WTC11 (cell line): ENCODE measurements at regions not wholly inside any gene's neighbourhood (a gene's known extent, or its start where the extent isn't known, plus 50 kb on each side); places are given as distances from the start of the nearest gene placed in this dataset.

Experiments
- ATAC-seq: fragments of 200-7000 bp; cut with Tn5 transposase; 2 replicates; pipeline ENCODE4 v1.10.0; 2021; ENCODE audit warnings: mild to moderate bottlenecking, moderate library complexity
- CTCF ChIA-PET: fragments of 300-600 bp; sonication (Branson Sonifier 250); formaldehyde crosslinking; loops from one replicate; lab custom pipeline; 2021; ENCODE audit warnings: antibody characterized with exemption; lab: Charles Lee
- POLR2A ChIA-PET: fragments of 350-600 bp; sonication (Branson Sonifier 250); formaldehyde crosslinking; loops from one replicate; lab custom pipeline; 2021; ENCODE audit warnings: antibody characterized with exemption; lab: Charles Lee
- DNase-seq: peaks from one replicate; pipeline ENCODE4 v3.0.0; 2021; ENCODE audit warnings: low spot score
- H3K27ac Mint-ChIP-seq: 2 replicates; pipeline ENCODE4 v1.8.0; 2021; ENCODE audit warnings: mixed read lengths
- H3K27me3 Mint-ChIP-seq: 2 replicates; pipeline ENCODE4 v1.8.0; 2021; ENCODE audit warnings: low read depth, mild to moderate bottlenecking, moderate library complexity, mixed read lengths
- H3K36me3 Mint-ChIP-seq: 2 replicates; pipeline ENCODE4 v1.8.0; 2021; ENCODE audit warnings: mixed read lengths
- H3K4me1 Mint-ChIP-seq: 2 replicates; pipeline ENCODE4 v1.8.0; 2022; ENCODE audit warnings: mixed read lengths
- H3K4me3 Mint-ChIP-seq: 2 replicates; pipeline ENCODE4 v1.8.0; 2021; ENCODE audit warnings: mild to moderate bottlenecking, moderate library complexity, mixed read lengths
- H3K9me3 Mint-ChIP-seq: 2 replicates; pipeline ENCODE4 v1.8.0; 2021; ENCODE audit warnings: mixed read lengths
- CBFB ChIP-seq: sonication (generic); formaldehyde crosslinking; IDR thresholded peaks from 2 replicates; pipeline ENCODE4 v1.8.1; 2022; ENCODE audit warnings: mild to moderate bottlenecking, low read depth, missing genetic modification reagents
- CREB1 ChIP-seq: sonication (generic); formaldehyde crosslinking; IDR thresholded peaks from 2 replicates; pipeline ENCODE4 v1.8.0; 2023; ENCODE audit warnings: mild to moderate bottlenecking, missing genetic modification reagents
- KAT7 ChIP-seq: sonication (generic); formaldehyde crosslinking; IDR thresholded peaks from 2 replicates; pipeline ENCODE4 v1.8.1; 2023; ENCODE audit warnings: missing genetic modification reagents, mild to moderate bottlenecking, borderline replicate concordance
- MXD4 ChIP-seq: fragments of 250-450 bp; sonication (Bioruptor Pico); IDR thresholded peaks from 2 replicates; pipeline ENCODE4 v1.8.0; 2021; ENCODE audit warnings: mild to moderate bottlenecking, moderate library complexity, borderline replicate concordance
- NFATC4 ChIP-seq: fragments of 250-450 bp; sonication (Bioruptor Pico); IDR thresholded peaks from 2 replicates; pipeline ENCODE4 v1.9.0; 2021; ENCODE audit warnings: mild to moderate bottlenecking
- OVOL2 ChIP-seq: fragments of 250-450 bp; sonication (Bioruptor Pico); IDR thresholded peaks from 2 replicates; pipeline ENCODE4 v1.9.0; 2021; ENCODE audit warnings: mild to moderate bottlenecking, borderline replicate concordance
- RELA ChIP-seq: sonication (generic); formaldehyde crosslinking; IDR thresholded peaks from 2 replicates; pipeline ENCODE4 v1.8.1; 2022; ENCODE audit warnings: missing genetic modification reagents, mild to moderate bottlenecking, borderline replicate concordance
- TCF7 ChIP-seq: sonication (generic); formaldehyde crosslinking; IDR thresholded peaks from 2 replicates; pipeline ENCODE4 v1.8.0; 2022; ENCODE audit warnings: mild to moderate bottlenecking, low read depth, missing genetic modification reagents, moderate library complexity
- ZBTB21 ChIP-seq: sonication (generic); formaldehyde crosslinking; IDR thresholded peaks from 2 replicates; pipeline ENCODE4 v1.8.1; 2023; ENCODE audit warnings: mild to moderate bottlenecking, missing genetic modification reagents, borderline replicate concordance
- ZNF232 ChIP-seq: sonication (generic); formaldehyde crosslinking; IDR thresholded peaks from 2 replicates; pipeline ENCODE4 v1.8.0; 2022; ENCODE audit warnings: mild to moderate bottlenecking, missing genetic modification reagents
- ZNF423 ChIP-seq: fragments of 250-450 bp; sonication (Bioruptor Pico); IDR thresholded peaks from 2 replicates; pipeline ENCODE4 v2.1.2; 2022; ENCODE audit warnings: mild to moderate bottlenecking, moderate library complexity
- TF ChIP-seq, protein P1 (sequence below): sonication (generic); formaldehyde crosslinking; IDR thresholded peaks from 2 replicates; pipeline ENCODE4 v1.8.1; 2022; ENCODE audit warnings: mild to moderate bottlenecking, missing genetic modification reagents, moderate library complexity, borderline replicate concordance
- TF ChIP-seq, protein P2 (sequence below): sonication (generic); formaldehyde crosslinking; conservative IDR thresholded peaks from 2 replicates; pipeline ENCODE4 v1.8.1; 2022; ENCODE audit warnings: mild to moderate bottlenecking, missing genetic modification reagents
- TF ChIP-seq, protein P3 (sequence below): fragments of 250-450 bp; sonication (Bioruptor Pico); IDR thresholded peaks from 2 replicates; pipeline ENCODE4 v1.9.0; 2021; ENCODE audit warnings: moderate library complexity, mild to moderate bottlenecking, inconsistent platforms, borderline replicate concordance
- TF ChIP-seq, protein P4 (sequence below): sonication (generic); formaldehyde crosslinking; IDR thresholded peaks from 2 replicates; pipeline ENCODE4 v1.8.1; 2023; ENCODE audit warnings: mild to moderate bottlenecking, missing genetic modification reagents, moderate library complexity
- TF ChIP-seq, protein P5 (sequence below): fragments of 250-450 bp; sonication (Bioruptor Pico); IDR thresholded peaks from 2 replicates; pipeline ENCODE4 v2.1.2; 2022; ENCODE audit warnings: mild to moderate bottlenecking, moderate library complexity
- TF ChIP-seq, protein P6 (sequence below): sonication (generic); formaldehyde crosslinking; IDR thresholded peaks from 2 replicates; pipeline ENCODE4 v1.8.1; 2022; ENCODE audit warnings: low read depth, mild to moderate bottlenecking, moderate library complexity, missing genetic modification reagents, borderline replicate concordance
- TF ChIP-seq, protein P7 (sequence below): sonication (generic); formaldehyde crosslinking; IDR thresholded peaks from 2 replicates; pipeline ENCODE4 v1.8.0; 2022; ENCODE audit warnings: missing genetic modification reagents
- TF ChIP-seq, protein P8 (sequence below): sonication (generic); formaldehyde crosslinking; IDR thresholded peaks from 2 replicates; pipeline ENCODE4 v1.8.1; 2023; ENCODE audit warnings: mild to moderate bottlenecking, missing genetic modification reagents

DNA sequence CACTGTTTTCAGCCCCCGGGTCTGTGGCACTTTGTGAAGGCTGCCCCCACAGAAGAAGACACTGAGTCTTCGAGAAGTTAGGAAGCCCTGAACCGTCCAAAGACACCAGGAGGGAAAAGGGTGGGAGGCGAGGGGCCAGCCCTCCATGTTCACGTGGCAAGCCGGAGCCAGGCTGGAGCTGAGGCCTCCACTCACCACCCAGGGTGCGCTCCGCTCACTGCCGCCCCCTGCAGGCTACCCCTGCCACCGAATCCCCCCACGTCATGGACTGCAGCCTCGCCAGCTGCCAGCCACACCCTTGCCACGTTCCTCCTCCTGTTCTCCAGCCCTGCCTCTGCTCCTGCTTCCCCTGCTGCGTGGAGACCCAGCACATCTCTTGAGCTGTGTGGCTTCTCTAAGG is 59.0 kb upstream of the EN2 start (continued):
- TF ChIP-seq, protein P1, sequence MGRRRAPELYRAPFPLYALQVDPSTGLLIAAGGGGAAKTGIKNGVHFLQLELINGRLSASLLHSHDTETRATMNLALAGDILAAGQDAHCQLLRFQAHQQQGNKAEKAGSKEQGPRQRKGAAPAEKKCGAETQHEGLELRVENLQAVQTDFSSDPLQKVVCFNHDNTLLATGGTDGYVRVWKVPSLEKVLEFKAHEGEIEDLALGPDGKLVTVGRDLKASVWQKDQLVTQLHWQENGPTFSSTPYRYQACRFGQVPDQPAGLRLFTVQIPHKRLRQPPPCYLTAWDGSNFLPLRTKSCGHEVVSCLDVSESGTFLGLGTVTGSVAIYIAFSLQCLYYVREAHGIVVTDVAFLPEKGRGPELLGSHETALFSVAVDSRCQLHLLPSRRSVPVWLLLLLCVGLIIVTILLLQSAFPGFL (CRISPR knock-in tag) = no peak
- TF ChIP-seq, protein P2, sequence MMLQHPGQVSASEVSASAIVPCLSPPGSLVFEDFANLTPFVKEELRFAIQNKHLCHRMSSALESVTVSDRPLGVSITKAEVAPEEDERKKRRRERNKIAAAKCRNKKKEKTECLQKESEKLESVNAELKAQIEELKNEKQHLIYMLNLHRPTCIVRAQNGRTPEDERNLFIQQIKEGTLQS = no peak
- TF ChIP-seq NFATC4 (CRISPR knock-in tag) (no peak), ZNF423 (CRISPR knock-in tag) (no peak)
- TF ChIP-seq, protein P3, sequence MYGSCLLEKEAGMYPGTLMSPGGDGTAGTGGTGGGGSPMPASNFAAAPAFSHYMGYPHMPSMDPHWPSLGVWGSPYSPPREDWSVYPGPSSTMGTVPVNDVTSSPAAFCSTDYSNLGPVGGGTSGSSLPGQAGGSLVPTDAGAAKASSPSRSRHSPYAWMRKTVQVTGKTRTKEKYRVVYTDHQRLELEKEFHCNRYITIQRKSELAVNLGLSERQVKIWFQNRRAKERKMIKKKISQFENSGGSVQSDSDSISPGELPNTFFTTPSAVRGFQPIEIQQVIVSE = no peak

DNA sequence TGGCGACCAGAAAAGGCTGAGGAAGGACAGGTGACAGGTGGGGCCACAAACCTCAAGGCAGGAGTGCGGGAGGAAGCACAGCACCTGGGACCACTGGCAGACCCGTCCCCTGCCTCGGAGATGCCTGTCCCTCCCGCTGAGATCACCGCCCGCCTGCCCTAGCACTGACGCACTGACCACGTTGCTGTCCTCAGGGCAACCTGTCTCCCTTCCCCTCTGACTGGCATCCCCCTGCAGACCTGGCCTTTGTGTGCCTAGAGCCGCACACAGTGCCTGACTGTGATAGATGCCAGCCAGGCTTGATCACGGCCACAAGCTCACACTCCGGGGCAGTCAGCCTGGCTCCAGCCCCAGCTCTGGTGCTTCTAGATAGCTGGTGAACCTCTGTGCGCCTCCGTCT is 58.4 kb upstream of the EN2 start:
- CTCF ChIA-PET = interaction anchor here (0.6 to 1.4 kb wide), 6 partner anchors 11 to 200 kb away, joined by 3 to 7 read pairs (median 4); no protein-coding TSS in a partner anchor
- DNase-seq (no peak), ATAC-seq (no peak)
- Mint-ChIP-seq H3K4me1 (no peaks in the 10 kb centered on the region), H3K27me3 (peaks cover 14% of the 10 kb centered on the region), H3K36me3 (peaks cover 6% of the 10 kb centered on the region; the same call in 1 of the 2 replicates), H3K4me3 (no peak overlapping the region), H3K9me3 (peaks cover 22% of the 10 kb centered on the region), H3K27ac (no peak overlapping the region)
- TF ChIP-seq, protein P2 = no peak
- TF ChIP-seq, protein P4, sequence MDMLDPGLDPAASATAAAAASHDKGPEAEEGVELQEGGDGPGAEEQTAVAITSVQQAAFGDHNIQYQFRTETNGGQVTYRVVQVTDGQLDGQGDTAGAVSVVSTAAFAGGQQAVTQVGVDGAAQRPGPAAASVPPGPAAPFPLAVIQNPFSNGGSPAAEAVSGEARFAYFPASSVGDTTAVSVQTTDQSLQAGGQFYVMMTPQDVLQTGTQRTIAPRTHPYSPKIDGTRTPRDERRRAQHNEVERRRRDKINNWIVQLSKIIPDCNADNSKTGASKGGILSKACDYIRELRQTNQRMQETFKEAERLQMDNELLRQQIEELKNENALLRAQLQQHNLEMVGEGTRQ (CRISPR knock-in tag) = no peak
- TF ChIP-seq RELA (CRISPR knock-in tag) (no peak), CREB1 (CRISPR knock-in tag) (no peak), KAT7 (CRISPR knock-in tag) (no peak), ZBTB21 (CRISPR knock-in tag) (no peak), CBFB (CRISPR knock-in tag) (no peak), OVOL2 (CRISPR knock-in tag) (no peak)
- POLR2A ChIA-PET = no interaction called here

DNA sequence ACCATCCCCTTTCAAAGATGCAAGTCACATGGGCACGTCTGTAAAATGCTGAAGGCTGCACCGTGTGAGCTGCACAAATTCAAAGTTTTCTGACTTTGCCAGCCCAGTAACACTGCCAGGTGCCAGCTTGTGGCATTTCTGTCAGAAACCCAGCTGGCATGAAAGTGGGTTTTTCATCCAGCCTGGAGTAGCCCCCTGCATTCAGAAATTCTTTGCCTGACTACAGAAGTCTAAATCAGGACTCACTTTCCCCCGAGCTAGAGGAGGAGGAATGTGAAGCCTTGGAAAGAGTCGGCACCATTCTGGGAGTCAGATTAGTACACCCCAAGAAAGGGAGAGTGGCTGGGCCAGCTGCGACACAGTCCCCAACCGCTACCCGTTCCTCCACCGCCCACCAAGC is 56.7 kb upstream of the EN2 start:
- no peak overlapping the region for H3K4me3 Mint-ChIP-seq
- no peak overlapping the region for H3K27ac Mint-ChIP-seq
- H3K36me3 Mint-ChIP-seq = peaks cover 6% of the 10 kb centered on the region; the same call in 1 of the 2 replicates
- H3K9me3 Mint-ChIP-seq = peaks cover 22% of the 10 kb centered on the region
- H3K27me3 Mint-ChIP-seq = peaks cover 14% of the 10 kb centered on the region
- TF ChIP-seq, protein P5, sequence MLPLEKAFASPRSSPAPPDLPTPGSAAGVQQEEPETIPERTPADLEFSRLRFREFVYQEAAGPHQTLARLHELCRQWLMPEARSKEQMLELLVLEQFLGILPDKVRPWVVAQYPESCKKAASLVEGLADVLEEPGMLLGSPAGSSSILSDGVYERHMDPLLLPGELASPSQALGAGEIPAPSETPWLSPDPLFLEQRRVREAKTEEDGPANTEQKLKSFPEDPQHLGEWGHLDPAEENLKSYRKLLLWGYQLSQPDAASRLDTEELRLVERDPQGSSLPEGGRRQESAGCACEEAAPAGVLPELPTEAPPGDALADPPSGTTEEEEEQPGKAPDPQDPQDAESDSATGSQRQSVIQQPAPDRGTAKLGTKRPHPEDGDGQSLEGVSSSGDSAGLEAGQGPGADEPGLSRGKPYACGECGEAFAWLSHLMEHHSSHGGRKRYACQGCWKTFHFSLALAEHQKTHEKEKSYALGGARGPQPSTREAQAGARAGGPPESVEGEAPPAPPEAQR (CRISPR knock-in tag) = no peak
- TF ChIP-seq MXD4 (no peak), ZNF232 (no peak), TCF7 (no peak), NFATC4 (CRISPR knock-in tag) (no peak)
- TF ChIP-seq, protein P6, sequence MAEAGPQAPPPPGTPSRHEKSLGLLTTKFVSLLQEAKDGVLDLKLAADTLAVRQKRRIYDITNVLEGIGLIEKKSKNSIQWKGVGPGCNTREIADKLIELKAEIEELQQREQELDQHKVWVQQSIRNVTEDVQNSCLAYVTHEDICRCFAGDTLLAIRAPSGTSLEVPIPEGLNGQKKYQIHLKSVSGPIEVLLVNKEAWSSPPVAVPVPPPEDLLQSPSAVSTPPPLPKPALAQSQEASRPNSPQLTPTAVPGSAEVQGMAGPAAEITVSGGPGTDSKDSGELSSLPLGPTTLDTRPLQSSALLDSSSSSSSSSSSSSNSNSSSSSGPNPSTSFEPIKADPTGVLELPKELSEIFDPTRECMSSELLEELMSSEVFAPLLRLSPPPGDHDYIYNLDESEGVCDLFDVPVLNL (CRISPR knock-in tag) = no peak
- TF ChIP-seq, protein P1 (CRISPR knock-in tag) = no peak
- TF ChIP-seq, protein P7, sequence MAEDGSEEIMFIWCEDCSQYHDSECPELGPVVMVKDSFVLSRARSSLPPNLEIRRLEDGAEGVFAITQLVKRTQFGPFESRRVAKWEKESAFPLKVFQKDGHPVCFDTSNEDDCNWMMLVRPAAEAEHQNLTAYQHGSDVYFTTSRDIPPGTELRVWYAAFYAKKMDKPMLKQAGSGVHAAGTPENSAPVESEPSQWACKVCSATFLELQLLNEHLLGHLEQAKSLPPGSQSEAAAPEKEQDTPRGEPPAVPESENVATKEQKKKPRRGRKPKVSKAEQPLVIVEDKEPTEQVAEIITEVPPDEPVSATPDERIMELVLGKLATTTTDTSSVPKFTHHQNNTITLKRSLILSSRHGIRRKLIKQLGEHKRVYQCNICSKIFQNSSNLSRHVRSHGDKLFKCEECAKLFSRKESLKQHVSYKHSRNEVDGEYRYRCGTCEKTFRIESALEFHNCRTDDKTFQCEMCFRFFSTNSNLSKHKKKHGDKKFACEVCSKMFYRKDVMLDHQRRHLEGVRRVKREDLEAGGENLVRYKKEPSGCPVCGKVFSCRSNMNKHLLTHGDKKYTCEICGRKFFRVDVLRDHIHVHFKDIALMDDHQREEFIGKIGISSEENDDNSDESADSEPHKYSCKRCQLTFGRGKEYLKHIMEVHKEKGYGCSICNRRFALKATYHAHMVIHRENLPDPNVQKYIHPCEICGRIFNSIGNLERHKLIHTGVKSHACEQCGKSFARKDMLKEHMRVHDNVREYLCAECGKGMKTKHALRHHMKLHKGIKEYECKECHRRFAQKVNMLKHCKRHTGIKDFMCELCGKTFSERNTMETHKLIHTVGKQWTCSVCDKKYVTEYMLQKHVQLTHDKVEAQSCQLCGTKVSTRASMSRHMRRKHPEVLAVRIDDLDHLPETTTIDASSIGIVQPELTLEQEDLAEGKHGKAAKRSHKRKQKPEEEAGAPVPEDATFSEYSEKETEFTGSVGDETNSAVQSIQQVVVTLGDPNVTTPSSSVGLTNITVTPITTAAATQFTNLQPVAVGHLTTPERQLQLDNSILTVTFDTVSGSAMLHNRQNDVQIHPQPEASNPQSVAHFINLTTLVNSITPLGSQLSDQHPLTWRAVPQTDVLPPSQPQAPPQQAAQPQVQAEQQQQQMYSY (CRISPR knock-in tag) = no peak
- TF ChIP-seq, protein P8, sequence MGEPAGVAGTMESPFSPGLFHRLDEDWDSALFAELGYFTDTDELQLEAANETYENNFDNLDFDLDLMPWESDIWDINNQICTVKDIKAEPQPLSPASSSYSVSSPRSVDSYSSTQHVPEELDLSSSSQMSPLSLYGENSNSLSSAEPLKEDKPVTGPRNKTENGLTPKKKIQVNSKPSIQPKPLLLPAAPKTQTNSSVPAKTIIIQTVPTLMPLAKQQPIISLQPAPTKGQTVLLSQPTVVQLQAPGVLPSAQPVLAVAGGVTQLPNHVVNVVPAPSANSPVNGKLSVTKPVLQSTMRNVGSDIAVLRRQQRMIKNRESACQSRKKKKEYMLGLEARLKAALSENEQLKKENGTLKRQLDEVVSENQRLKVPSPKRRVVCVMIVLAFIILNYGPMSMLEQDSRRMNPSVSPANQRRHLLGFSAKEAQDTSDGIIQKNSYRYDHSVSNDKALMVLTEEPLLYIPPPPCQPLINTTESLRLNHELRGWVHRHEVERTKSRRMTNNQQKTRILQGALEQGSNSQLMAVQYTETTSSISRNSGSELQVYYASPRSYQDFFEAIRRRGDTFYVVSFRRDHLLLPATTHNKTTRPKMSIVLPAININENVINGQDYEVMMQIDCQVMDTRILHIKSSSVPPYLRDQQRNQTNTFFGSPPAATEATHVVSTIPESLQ (CRISPR knock-in tag) = no peak
- TF ChIP-seq, protein P2 = no peak
- CTCF ChIA-PET = no interaction called here
- DNase-seq = no peak
- no peaks in the 10 kb centered on the region for H3K4me1 Mint-ChIP-seq
- no peak for ATAC-seq
- POLR2A ChIA-PET = no interaction called here
